Endodermal cell (in vitro differentiated cells): ENCODE measurements at regions not wholly inside any gene's neighbourhood (a gene's known extent, or its start where the extent isn't known, plus 50 kb on each side); places are given as distances from the start of the nearest gene placed in this dataset.

ENCODE experiments used
- DNase-seq: peaks from one replicate; pipeline ENCODE4 v3.0.0-alpha.2; 2017
- H3K27ac ChIP-seq: 2 replicates; pipeline ENCODE4 v1.5.1; 2013; ENCODE audit warnings: mild to moderate bottlenecking, low read depth, low read length, moderate library complexity
- H3K27me3 ChIP-seq: 2 replicates; pipeline ENCODE4 v1.6.1; 2013; ENCODE audit warnings: mild to moderate bottlenecking, low read length, moderate library complexity; ENCODE audit not compliant: insufficient read depth, control insufficient read depth, poor library complexity, severe bottlenecking
- H3K36me3 ChIP-seq: 2 replicates; pipeline ENCODE4 v1.7.0; 2013; ENCODE audit warnings: mild to moderate bottlenecking, low read length, moderate library complexity; ENCODE audit not compliant: control insufficient read depth, insufficient read depth
- H3K4me1 ChIP-seq: one replicate; pipeline ENCODE4 v1.7.0; 2013; ENCODE audit warnings: low read length; ENCODE audit not compliant: control insufficient read depth, insufficient read depth
- H3K4me3 ChIP-seq: 2 replicates; pipeline ENCODE4 v1.5.1; 2013; ENCODE audit warnings: mild to moderate bottlenecking, low read length, moderate library complexity
- H3K9ac ChIP-seq: 2 replicates; pipeline ENCODE4 v1.6.1; 2013; ENCODE audit warnings: mild to moderate bottlenecking, low read length, moderate library complexity; ENCODE audit not compliant: poor library complexity, severe bottlenecking; ENCODE audit errors: extremely low read depth
- H3K9me3 ChIP-seq: 2 replicates; pipeline ENCODE4 v1.6.1; 2013; ENCODE audit warnings: mild to moderate bottlenecking, low read length, moderate library complexity; ENCODE audit not compliant: control insufficient read depth
- H3K27ac Mint-ChIP-seq: 2 replicates; pipeline ENCODE4 v1.8.0; 2020; ENCODE audit warnings: mixed read lengths
- H3K27me3 Mint-ChIP-seq: 2 replicates; pipeline ENCODE4 v1.8.0; 2021; ENCODE audit warnings: mild to moderate bottlenecking, mixed read lengths; ENCODE audit not compliant: insufficient read depth
- H3K36me3 Mint-ChIP-seq: 2 replicates; pipeline ENCODE4 v1.8.0; 2020; ENCODE audit warnings: low read depth, mixed read lengths
- H3K4me1 Mint-ChIP-seq: 2 replicates; pipeline ENCODE4 v1.8.0; 2020; ENCODE audit warnings: mixed read lengths
- H3K4me3 Mint-ChIP-seq: 2 replicates; pipeline ENCODE4 v1.8.0; 2020; ENCODE audit warnings: mild to moderate bottlenecking, moderate library complexity, mixed read lengths
- H3K9me3 Mint-ChIP-seq: 2 replicates; pipeline ENCODE4 v1.8.0; 2020; ENCODE audit warnings: mild to moderate bottlenecking, mixed read lengths
- WGBS, 2 experiments: methylation state at CpG; one replicate each; pipeline versions ENCODE4 v1.1.5 to v1.1.7; 2013; ENCODE audit warnings: missing lambda C conversion rate in 2 of 2, mixed read lengths in 1 of 2; ENCODE audit not compliant: insufficient coverage in 1 of 2, insufficient read length in 1 of 2; 5-methylcytosine and 5-hydroxymethylcytosine counted together
- TF ChIP-seq, protein P1 (sequence below): fragments of 200-600 bp; sonication (generic); conservative IDR thresholded peaks from 2 replicates; pipeline ENCODE4 v1.5.0; 2021; ENCODE audit warnings: antibody characterized with exemption, mild to moderate bottlenecking

DNA sequence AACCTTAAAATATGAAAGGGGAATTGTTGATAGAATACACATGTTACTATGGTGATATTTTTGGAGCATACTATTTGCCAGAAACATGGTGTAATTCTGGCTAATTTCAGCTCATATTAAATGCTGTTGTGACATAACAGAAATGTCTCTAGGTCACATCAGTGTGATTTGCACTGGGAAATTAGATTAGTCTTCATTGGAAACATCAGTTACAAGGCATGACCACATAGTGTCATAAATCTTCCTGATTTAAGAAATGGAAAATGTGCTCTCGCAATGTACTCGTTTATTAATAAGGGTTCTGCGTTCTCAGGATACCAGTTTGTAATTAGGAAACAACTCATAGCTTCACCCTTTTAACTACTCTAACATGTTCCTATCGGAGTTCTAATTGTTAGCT lies 72.9 kb upstream of the GYPA start:
- Histone ChIP-seq H3K36me3 (no peaks in the 10 kb centered on the region), H3K9ac (no peak overlapping the region), H3K9me3 (peaks cover 20% of the 10 kb centered on the region), H3K27ac (no peak overlapping the region), H3K27me3 (peaks cover 9% of the 10 kb centered on the region), H3K4me3 (no peak overlapping the region), H3K4me1 (peaks cover 9% of the 10 kb centered on the region)
- Mint-ChIP-seq H3K36me3 (peaks cover 2% of the 10 kb centered on the region), H3K4me3 (no peak overlapping the region), H3K27me3 (peaks cover 6% of the 10 kb centered on the region), H3K4me1 (peaks cover 16% of the 10 kb centered on the region), H3K9me3 (peaks cover 36% of the 10 kb centered on the region), H3K27ac (no peak overlapping the region)
- WGBS, 2 experiments, result 93% methylated on average over 4 of the region's 4 CpGs; no CpG with 5 or more reads in 1 of the 2 experiments
- TF ChIP-seq, protein P1, sequence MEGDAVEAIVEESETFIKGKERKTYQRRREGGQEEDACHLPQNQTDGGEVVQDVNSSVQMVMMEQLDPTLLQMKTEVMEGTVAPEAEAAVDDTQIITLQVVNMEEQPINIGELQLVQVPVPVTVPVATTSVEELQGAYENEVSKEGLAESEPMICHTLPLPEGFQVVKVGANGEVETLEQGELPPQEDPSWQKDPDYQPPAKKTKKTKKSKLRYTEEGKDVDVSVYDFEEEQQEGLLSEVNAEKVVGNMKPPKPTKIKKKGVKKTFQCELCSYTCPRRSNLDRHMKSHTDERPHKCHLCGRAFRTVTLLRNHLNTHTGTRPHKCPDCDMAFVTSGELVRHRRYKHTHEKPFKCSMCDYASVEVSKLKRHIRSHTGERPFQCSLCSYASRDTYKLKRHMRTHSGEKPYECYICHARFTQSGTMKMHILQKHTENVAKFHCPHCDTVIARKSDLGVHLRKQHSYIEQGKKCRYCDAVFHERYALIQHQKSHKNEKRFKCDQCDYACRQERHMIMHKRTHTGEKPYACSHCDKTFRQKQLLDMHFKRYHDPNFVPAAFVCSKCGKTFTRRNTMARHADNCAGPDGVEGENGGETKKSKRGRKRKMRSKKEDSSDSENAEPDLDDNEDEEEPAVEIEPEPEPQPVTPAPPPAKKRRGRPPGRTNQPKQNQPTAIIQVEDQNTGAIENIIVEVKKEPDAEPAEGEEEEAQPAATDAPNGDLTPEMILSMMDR, result no peak
- no peak for DNase-seq

DNA sequence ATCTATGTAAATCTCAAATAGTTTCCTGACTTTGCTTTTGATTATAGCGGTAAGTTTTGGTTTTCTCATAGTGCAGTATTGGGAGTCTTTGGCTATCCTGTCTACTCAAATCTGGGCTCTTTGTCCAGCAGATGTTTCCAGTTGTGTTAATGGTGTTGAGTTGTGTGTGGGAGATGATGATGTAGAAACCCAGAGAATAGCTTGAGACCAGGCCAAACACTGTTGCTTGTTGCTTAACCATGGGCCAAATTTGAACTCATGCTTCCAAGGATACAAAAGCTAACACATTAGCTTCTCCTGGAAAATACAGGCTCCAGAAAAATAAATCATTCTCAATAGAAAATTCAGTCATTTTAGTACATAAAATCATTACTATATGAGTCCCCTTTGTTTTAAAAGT lies 82.6 kb upstream of the GYPA start:
- TF ChIP-seq, protein P1, result no peak
- WGBS, 2 experiments, result 100% methylated on average over 1 of the region's 1 CpG; no CpG with 5 or more reads in 1 of the 2 experiments
- Mint-ChIP-seq H3K36me3 (no peaks in the 10 kb centered on the region), H3K4me1 (no peaks in the 10 kb centered on the region), H3K9me3 (no peaks in the 10 kb centered on the region), H3K27me3 (no peaks in the 10 kb centered on the region), H3K4me3 (no peak overlapping the region), H3K27ac (no peak overlapping the region)
- no peak overlapping the region for H3K4me3 ChIP-seq
- no peaks in the 10 kb centered on the region for H3K9me3 ChIP-seq
- H3K36me3 ChIP-seq, result no peaks in the 10 kb centered on the region
- no peak overlapping the region for H3K9ac ChIP-seq
- no peak overlapping the region for H3K27ac ChIP-seq
- no peaks in the 10 kb centered on the region for H3K27me3 ChIP-seq
- H3K4me1 ChIP-seq, result no peaks in the 10 kb centered on the region
- no peak for DNase-seq

DNA sequence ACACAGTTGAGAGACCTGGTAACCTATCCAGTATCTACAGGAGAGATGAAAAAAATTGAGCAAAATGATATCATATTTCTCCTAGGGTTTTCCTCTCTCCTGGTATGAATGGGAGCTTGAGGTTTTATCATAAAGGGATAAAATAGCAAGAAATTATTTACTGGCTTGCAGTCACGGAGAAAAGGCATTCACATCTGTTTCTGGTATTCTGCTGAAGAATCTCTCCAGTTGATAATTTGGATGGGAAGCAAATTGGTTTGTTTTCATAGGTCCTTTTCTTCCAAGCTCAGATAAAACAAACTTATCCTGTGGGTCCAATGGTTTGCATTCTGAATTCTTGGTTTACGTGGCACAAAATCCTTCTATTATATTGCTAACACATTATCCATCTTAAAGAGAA lies 83.1 kb upstream of the GYPA start:
- H3K27ac Mint-ChIP-seq, result no peak overlapping the region

More for the DNA sequence above, 83.1 kb upstream of the GYPA start:
- 84 to 90% methylated on average over 2 of the region's 2 CpGs for WGBS, 2 experiments
- no peaks in the 10 kb centered on the region for H3K36me3 ChIP-seq
- no peak overlapping the region for H3K4me3 ChIP-seq
- DNase-seq, result no peak
- no peaks in the 10 kb centered on the region for H3K9me3 Mint-ChIP-seq
- no peaks in the 10 kb centered on the region for H3K4me1 Mint-ChIP-seq
- no peak overlapping the region for H3K27ac ChIP-seq
- H3K9me3 ChIP-seq, result no peaks in the 10 kb centered on the region
- TF ChIP-seq, protein P1, result no peak
- H3K36me3 Mint-ChIP-seq, result no peaks in the 10 kb centered on the region
- no peaks in the 10 kb centered on the region for H3K27me3 Mint-ChIP-seq
- no peak overlapping the region for H3K4me3 Mint-ChIP-seq
- no peak overlapping the region for H3K9ac ChIP-seq
- no peaks in the 10 kb centered on the region for H3K4me1 ChIP-seq
- H3K27me3 ChIP-seq, result no peaks in the 10 kb centered on the region
